Esophagus squamous epithelium (tissue), 4 donors: ENCODE measurements at regions not wholly inside any gene's neighbourhood (a gene's known extent, or its start where the extent isn't known, plus 50 kb on each side); places are given as distances from the start of the nearest gene placed in this dataset.

Source experiments
- CTCF ChIP-seq, 6 experiments: fragments of 450-650 bp in 4 of 6; fragments of 200-600 bp in 2 of 6; sonication (generic) in 2 of 6; IDR thresholded peaks; one replicate each; pipeline ENCODE4 v1.5.1; 2016 to 2019; ENCODE audit warnings: antibody characterized with exemption in 6 of 6, mild to moderate bottlenecking in 4 of 6, moderate library complexity in 4 of 6
- POLR2A ChIP-seq, 4 donors: fragments of 450-650 bp; IDR thresholded peaks; one replicate each; pipeline ENCODE4 v1.6.1; 2017; ENCODE audit warnings: antibody characterized with exemption in 4 of 4, mild to moderate bottlenecking in 4 of 4, moderate library complexity in 3 of 4

- TF ChIP-seq POLR2A (IDR thresholded peaks at IDR 0.05) (no peak), CTCF (IDR thresholded peaks at IDR 0.05) (no peak)
Observed at GRCh38 chr9:102770704-102771103, 224.4 kb upstream of the CYLC2 start.
